Glomerular endothelial cell (primary cell): ENCODE measurements at regions not wholly inside any gene's neighbourhood (a gene's known extent, or its start where the extent isn't known, plus 50 kb on each side); places are given as distances from the start of the nearest gene placed in this dataset.

Experiments used
- DNase-seq: peaks from one replicate; pipeline ENCODE4 v3.0.0-alpha.2; 2011; ENCODE audit warnings: low read depth, low spot score; ENCODE audit errors: extremely low read depth

GRCh38 chr9:130755377-130756007, 61.9 kb downstream of the EXOSC2 start:
- DNase-seq, result no peak

- no peak for DNase-seq
Observed at GRCh38 chr9:130756037-130756436, 62.5 kb downstream of the EXOSC2 start.

- DNase-seq, result no peak
Observed at GRCh38 chr9:130756455-130757152, 63.0 kb downstream of the EXOSC2 start.

- no peak for DNase-seq
Observed at GRCh38 chr9:130759738-130760137, 66.2 kb downstream of the EXOSC2 start.

- no peak for DNase-seq
Observed at GRCh38 chr9:130763331-130764171, 70.0 kb downstream of the EXOSC2 start.

GRCh38 chr9:130765137-130766020, 69.7 kb upstream of the ABL1 start:
- DNase-seq, result peak; percentile 78

GRCh38 chr9:130766021-130766926, 68.8 kb upstream of the ABL1 start:
- no peak for DNase-seq

- DNase-seq, result no peak
Observed at GRCh38 chr9:130766927-130767307, 68.1 kb upstream of the ABL1 start.

- no peak for DNase-seq
Observed at GRCh38 chr9:130768265-130768664, 66.8 kb upstream of the ABL1 start.

- no peak for DNase-seq
Observed at GRCh38 chr9:130768891-130769403, 66.1 kb upstream of the ABL1 start.

- DNase-seq, result no peak
Observed at GRCh38 chr9:130770093-130770492, 65.0 kb upstream of the ABL1 start.

GRCh38 chr9:130770679-130771442, 64.2 kb upstream of the ABL1 start:
- no peak for DNase-seq

GRCh38 chr9:130772185-130772584, 62.9 kb upstream of the ABL1 start:
- no peak for DNase-seq

GRCh38 chr9:130774183-130774582, 60.9 kb upstream of the ABL1 start:
- DNase-seq, result no peak

GRCh38 chr9:130775336-130775991, 59.6 kb upstream of the ABL1 start:
- no peak for DNase-seq

GRCh38 chr9:130779153-130779855, 55.8 kb upstream of the ABL1 start:
- no peak for DNase-seq

GRCh38 chr9:130780415-130780814, 54.6 kb upstream of the ABL1 start:
- no peak for DNase-seq
